Spleen (tissue), 11 donors: ENCODE measurements at regions not wholly inside any gene's neighbourhood (a gene's known extent, or its start where the extent isn't known, plus 50 kb on each side); places are given as distances from the start of the nearest gene placed in this dataset.

ENCODE experiments used
- DNase-seq: peaks from one replicate; pipeline ENCODE4 v3.0.0-alpha.2; 2020
- H3K27ac ChIP-seq, 8 donors: fragments of 200-600 bp; sonication (generic) in 7 of 8; 1 replicate in 4 of 8; 2 replicates in 4 of 8; pipeline versions ENCODE4 v1.5.0 to v1.8.0; 2016 to 2021; ENCODE audit warnings: inconsistent platforms in 4 of 8, mild to moderate bottlenecking in 4 of 8, moderate library complexity in 1 of 8
- H3K27me3 ChIP-seq, 7 donors: fragments of 200-600 bp; sonication (generic) in 6 of 7; replicated peaks in 1 of 7; 1 replicate in 4 of 7; 2 replicates in 3 of 7; pipeline versions ENCODE4 v1.5.0 to v1.8.0; 2016 to 2021; ENCODE audit warnings: inconsistent platforms in 3 of 7, mild to moderate bottlenecking in 1 of 7
- H3K36me3 ChIP-seq, 6 donors: fragments of 200-600 bp; sonication (generic) in 5 of 6; 1 replicate in 4 of 6; 2 replicates in 2 of 6; pipeline versions ENCODE4 v1.5.0 to v1.8.0; 2016 to 2021; ENCODE audit warnings: inconsistent platforms in 2 of 6
- H3K4me1 ChIP-seq, 6 donors: fragments of 200-600 bp; sonication (generic) in 5 of 6; 1 replicate in 3 of 6; 2 replicates in 3 of 6; pipeline versions ENCODE4 v1.5.0 to v1.8.0; 2016 to 2021; ENCODE audit warnings: inconsistent platforms in 3 of 6
- H3K4me3 ChIP-seq, 8 donors: fragments of 200-600 bp; sonication (generic) in 7 of 8; 1 replicate in 4 of 8; 2 replicates in 4 of 8; pipeline versions ENCODE4 v1.5.0 to v1.8.0; 2016 to 2021; ENCODE audit warnings: inconsistent platforms in 4 of 8, mild to moderate bottlenecking in 4 of 8, moderate library complexity in 2 of 8
- H3K9me3 ChIP-seq, 8 donors: fragments of 200-600 bp; sonication (generic) in 7 of 8; 1 replicate in 4 of 8; 2 replicates in 4 of 8; pipeline versions ENCODE4 v1.5.0 to v1.8.0; 2016 to 2021; ENCODE audit warnings: inconsistent platforms in 4 of 8
- POLR2A ChIP-seq, 3 donors: fragments of 450-650 bp; IDR thresholded peaks; one replicate each; pipeline ENCODE4 v1.5.1; 2017; ENCODE audit warnings: antibody characterized with exemption in 3 of 3, mild to moderate bottlenecking in 1 of 3
- POLR2AphosphoS5 ChIP-seq, 3 donors: sonication (generic); formaldehyde crosslinking; IDR thresholded peaks; one replicate each; pipeline ENCODE4 v1.5.1; 2017; ENCODE audit warnings: antibody characterized with exemption in 3 of 3
- WGBS, 5 donors: extraction: QIAGEN DNeasy Blood & Tissue Kit in 3 of 5; methylation state at CpG; one replicate each; pipeline versions ENCODE4 v1.1.5 to v1.1.7; 2013 to 2018; 5-methylcytosine and 5-hydroxymethylcytosine counted together
- intact Hi-C: fragments of 100-400 bp; cut with DNase I; formaldehyde crosslinking; loops from one replicate; pipeline ENCODE4 v1.15.0; 2023; ENCODE audit warnings: low total_unique reads
- TF ChIP-seq, protein P1 (sequence below), 11 experiments: fragments of 200-600 bp in 7 of 11; fragments of 450-650 bp in 4 of 11; sonication (generic) in 4 of 11; IDR thresholded peaks in 8 of 11; conservative IDR thresholded peaks in 3 of 11; 1 replicate in 7 of 11; 2 replicates in 4 of 11; pipeline versions ENCODE4 v1.4.0 to v1.8.0; 2016 to 2021; ENCODE audit warnings: antibody characterized with exemption in 11 of 11, inconsistent platforms in 4 of 11, mild to moderate bottlenecking in 1 of 11
- donor health status: healthy with polysubstance abuse.
- donor health status: DM: no; HTN: no; CAD: no; lungs with moderate emphysema.
- donor health status: DM: no; HTN: no; CAD: no.
- donor health status: Bipolar disorder and iron deficiency.
- donor health status: healthy.
- donor health status: DM: no; HTN: no; CAD: no.
- donor health status: DM: yes; HTN: yes; CAD: no.

DNA sequence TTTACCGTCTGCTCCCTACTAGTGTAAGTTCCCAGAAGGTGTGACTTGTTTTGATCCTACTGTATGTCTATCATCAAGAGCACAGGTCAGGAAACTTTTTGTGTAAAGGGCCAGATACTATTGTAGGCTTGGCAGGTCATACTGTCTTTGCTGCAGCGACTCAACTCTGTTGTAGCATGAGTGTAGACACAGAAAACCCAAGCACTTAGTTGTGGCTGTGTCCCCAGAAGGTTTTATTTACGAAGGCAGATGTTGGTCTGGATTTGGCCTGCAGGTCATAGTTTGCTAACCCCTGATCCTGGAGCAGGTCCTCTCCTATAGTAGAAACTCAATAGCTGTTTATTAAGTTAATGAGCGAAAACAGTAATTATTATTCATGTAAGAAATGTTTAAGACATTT lies 365.9 kb upstream of the B3GALT2 start:
- peaks cover 0 to 4% (median 0%) of the 10 kb centered on the region in 8 donors for H3K9me3 ChIP-seq
- TF ChIP-seq, protein P1, sequence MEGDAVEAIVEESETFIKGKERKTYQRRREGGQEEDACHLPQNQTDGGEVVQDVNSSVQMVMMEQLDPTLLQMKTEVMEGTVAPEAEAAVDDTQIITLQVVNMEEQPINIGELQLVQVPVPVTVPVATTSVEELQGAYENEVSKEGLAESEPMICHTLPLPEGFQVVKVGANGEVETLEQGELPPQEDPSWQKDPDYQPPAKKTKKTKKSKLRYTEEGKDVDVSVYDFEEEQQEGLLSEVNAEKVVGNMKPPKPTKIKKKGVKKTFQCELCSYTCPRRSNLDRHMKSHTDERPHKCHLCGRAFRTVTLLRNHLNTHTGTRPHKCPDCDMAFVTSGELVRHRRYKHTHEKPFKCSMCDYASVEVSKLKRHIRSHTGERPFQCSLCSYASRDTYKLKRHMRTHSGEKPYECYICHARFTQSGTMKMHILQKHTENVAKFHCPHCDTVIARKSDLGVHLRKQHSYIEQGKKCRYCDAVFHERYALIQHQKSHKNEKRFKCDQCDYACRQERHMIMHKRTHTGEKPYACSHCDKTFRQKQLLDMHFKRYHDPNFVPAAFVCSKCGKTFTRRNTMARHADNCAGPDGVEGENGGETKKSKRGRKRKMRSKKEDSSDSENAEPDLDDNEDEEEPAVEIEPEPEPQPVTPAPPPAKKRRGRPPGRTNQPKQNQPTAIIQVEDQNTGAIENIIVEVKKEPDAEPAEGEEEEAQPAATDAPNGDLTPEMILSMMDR (IDR thresholded peaks at IDR 0.05 in 8 of 11, conservative IDR thresholded peaks at IDR 0.05 in 3 of 11) = no peak
- TF ChIP-seq POLR2A (IDR thresholded peaks at IDR 0.05) = no peak
- no peak for TF ChIP-seq POLR2AphosphoS5 (IDR thresholded peaks at IDR 0.05)
- H3K27me3 ChIP-seq = no peaks in the 10 kb centered on the region
- H3K36me3 ChIP-seq = no peaks in the 10 kb centered on the region
- H3K4me1 ChIP-seq = peaks cover 0 to 10% (median 0%) of the 10 kb centered on the region in 6 donors
- intact Hi-C loops = no loop called here
- H3K4me3 ChIP-seq = no peak overlapping the region
- 91 to 100% (median 96%) methylated on average over 4 of the region's 4 CpGs for WGBS, 5 donors
- no peak for DNase-seq
- no peak overlapping the region for H3K27ac ChIP-seq

DNA sequence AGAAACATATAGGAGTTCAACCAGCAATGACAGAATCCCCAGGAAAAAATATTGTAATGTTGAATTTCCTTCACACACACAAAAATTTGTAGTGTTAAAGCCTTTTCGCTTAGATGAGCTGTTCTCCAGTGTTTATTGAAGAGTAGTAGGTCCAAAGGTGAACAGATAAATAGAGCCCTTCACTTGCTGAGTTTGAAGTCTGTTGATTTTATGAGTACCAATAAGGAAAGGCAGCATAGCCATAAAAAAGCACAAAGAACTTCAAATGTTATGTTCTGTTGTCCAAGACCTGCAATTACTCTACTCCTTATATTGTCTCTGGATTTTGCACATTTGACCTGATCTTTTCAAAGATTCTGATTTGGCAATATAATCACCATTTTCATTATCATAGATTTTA lies 362.7 kb upstream of the B3GALT2 start:
- TF ChIP-seq, protein P1 (IDR thresholded peaks at IDR 0.05 in 8 of 11, conservative IDR thresholded peaks at IDR 0.05 in 3 of 11) = no peak
- no peak for TF ChIP-seq POLR2AphosphoS5 (IDR thresholded peaks at IDR 0.05)
- no peak for TF ChIP-seq POLR2A (IDR thresholded peaks at IDR 0.05)
- WGBS, 5 donors = 96 to 100% (median 98%) methylated on average over 1 of the region's 1 CpG
- no peak overlapping the region for H3K4me3 ChIP-seq
- no peak overlapping the region for H3K27ac ChIP-seq
- DNase-seq = no peak
- H3K9me3 ChIP-seq = peaks cover 0 to 4% (median 0%) of the 10 kb centered on the region in 8 donors
- intact Hi-C loops = no loop called here
- peaks cover 0 to 10% (median 0%) of the 10 kb centered on the region in 6 donors for H3K4me1 ChIP-seq
- no peaks in the 10 kb centered on the region for H3K36me3 ChIP-seq
- H3K27me3 ChIP-seq = no peaks in the 10 kb centered on the region

DNA sequence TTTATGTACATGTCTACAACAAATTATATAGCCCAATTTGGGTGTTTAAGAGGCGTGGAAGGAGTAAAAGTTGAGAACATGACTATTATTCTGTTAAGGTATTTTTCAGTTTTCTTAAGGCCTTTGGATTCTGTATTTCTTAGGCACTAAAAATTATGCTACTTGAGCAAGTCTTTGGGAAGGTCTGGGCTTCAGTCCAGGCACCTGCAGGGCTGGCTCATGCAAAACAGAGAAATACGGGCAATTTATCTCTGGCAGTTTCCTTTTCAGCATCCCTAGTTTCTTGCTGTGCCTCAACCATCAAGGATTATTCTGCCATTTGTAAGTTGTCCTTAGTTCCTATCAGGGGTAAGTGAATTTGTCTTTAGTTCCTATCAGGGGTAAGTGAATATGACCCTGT lies 358.8 kb upstream of the B3GALT2 start:
- DNase-seq = no peak
- H3K4me1 ChIP-seq = peaks cover 0 to 23% (median 7%) of the 10 kb centered on the region in 6 donors
- no peak overlapping the region for H3K4me3 ChIP-seq
- no peak overlapping the region for H3K27ac ChIP-seq
- intact Hi-C loops = no loop called here
- 80 to 90% (median 85%) methylated on average over 2 of the region's 2 CpGs for WGBS, 5 donors
- TF ChIP-seq POLR2AphosphoS5 (IDR thresholded peaks at IDR 0.05) (no peak), POLR2A (IDR thresholded peaks at IDR 0.05) (no peak)
- TF ChIP-seq, protein P1 (IDR thresholded peaks at IDR 0.05 in 8 of 11, conservative IDR thresholded peaks at IDR 0.05 in 3 of 11) = no peak
- no peaks in the 10 kb centered on the region for H3K27me3 ChIP-seq
- H3K36me3 ChIP-seq = no peaks in the 10 kb centered on the region
- peaks cover 0 to 4% (median 0%) of the 10 kb centered on the region in 8 donors for H3K9me3 ChIP-seq

DNA sequence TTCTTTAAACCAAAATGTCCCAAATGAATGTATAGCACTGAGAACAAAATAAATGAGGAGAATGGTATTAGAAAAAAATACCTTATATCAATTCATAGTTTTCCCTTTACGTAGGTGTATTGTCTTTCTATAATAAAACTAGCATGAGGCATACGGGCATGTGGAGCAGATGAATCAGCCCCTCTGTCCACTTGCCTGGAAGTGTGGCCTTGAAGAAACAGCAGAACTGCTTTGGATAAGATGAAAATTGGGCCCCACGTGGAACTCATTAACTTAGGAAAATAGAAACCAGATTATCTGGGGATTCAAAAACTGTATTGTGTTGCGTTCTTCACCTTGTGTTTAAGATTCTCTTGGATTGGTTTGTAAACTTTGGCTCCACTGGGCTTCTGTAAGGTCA lies 356.8 kb upstream of the B3GALT2 start:
- TF ChIP-seq, protein P1 (IDR thresholded peaks at IDR 0.05 in 8 of 11, conservative IDR thresholded peaks at IDR 0.05 in 3 of 11) = no peak
- no peak for TF ChIP-seq POLR2AphosphoS5 (IDR thresholded peaks at IDR 0.05)
- no peak for TF ChIP-seq POLR2A (IDR thresholded peaks at IDR 0.05)
- H3K9me3 ChIP-seq = no peaks in the 10 kb centered on the region
- no peak for DNase-seq
- peaks cover 0 to 36% (median 8%) of the 10 kb centered on the region in 6 donors for H3K4me1 ChIP-seq
- 90 to 97% (median 95%) methylated on average over 4 of the region's 4 CpGs for WGBS, 5 donors
- H3K36me3 ChIP-seq = no peaks in the 10 kb centered on the region
- H3K4me3 ChIP-seq = no peak overlapping the region
- peak overlapping the region in 1 of 8 donors; percentile 20 for H3K27ac ChIP-seq
- no peaks in the 10 kb centered on the region for H3K27me3 ChIP-seq
- intact Hi-C loops = no loop called here
